ACHN (cell line): ENCODE measurements at regions not wholly inside any gene's neighbourhood (a gene's known extent, or its start where the extent isn't known, plus 50 kb on each side); places are given as distances from the start of the nearest gene placed in this dataset.

Source experiments
- DNase-seq: peaks from one replicate; pipeline ENCODE4 v3.0.0-alpha.2; 2015
- in situ Hi-C: cut with HindIII; loops from 2 replicates; pipeline ENCODE4 v1.10.0; 2017; ENCODE audit warnings: low sequenced_read_pairs, low pct_ligation_motif_present, low pct_unique_long_range_greater_than_20kb

- in situ Hi-C loops: no loop called here
- no peak for DNase-seq
Observed at GRCh38 chr15:45743426-45744235, 108.8 kb downstream of the SQOR start.

GRCh38 chr15:45744236-45744589, 109.4 kb downstream of the SQOR start:
- in situ Hi-C loops: no loop called here
- DNase-seq: no peak

- DNase-seq: no peak
- in situ Hi-C loops: no loop called here
Observed at GRCh38 chr15:45747426-45747825, 112.6 kb downstream of the SQOR start.

GRCh38 chr15:45751629-45752028, 116.8 kb downstream of the SQOR start:
- DNase-seq: no peak
- in situ Hi-C loops: no loop called here

DNA sequence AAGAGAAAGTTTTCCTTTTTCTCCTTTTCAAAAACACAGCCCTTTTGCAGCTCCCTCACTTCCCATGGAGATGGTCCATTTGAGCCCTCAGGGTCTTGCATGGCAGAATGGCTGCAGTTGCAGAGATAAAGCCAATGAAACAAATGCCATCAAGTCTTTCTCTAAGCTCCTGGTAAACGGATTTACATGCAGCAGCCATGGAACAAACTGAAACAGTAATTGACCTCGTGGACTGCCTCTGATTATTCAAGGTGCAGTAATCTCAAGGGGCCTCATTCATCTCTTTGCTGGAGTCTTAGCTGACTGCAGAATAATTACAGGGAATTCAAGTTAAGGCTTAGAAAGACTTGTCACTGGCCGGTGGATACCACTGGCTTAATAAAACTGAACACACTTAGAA, 125.1 kb downstream of the SQOR start:
- in situ Hi-C loops: no loop called here
- no peak for DNase-seq

GRCh38 chr15:45762726-45763125, 127.9 kb downstream of the SQOR start:
- DNase-seq: no peak
- in situ Hi-C loops: no loop called here

DNA sequence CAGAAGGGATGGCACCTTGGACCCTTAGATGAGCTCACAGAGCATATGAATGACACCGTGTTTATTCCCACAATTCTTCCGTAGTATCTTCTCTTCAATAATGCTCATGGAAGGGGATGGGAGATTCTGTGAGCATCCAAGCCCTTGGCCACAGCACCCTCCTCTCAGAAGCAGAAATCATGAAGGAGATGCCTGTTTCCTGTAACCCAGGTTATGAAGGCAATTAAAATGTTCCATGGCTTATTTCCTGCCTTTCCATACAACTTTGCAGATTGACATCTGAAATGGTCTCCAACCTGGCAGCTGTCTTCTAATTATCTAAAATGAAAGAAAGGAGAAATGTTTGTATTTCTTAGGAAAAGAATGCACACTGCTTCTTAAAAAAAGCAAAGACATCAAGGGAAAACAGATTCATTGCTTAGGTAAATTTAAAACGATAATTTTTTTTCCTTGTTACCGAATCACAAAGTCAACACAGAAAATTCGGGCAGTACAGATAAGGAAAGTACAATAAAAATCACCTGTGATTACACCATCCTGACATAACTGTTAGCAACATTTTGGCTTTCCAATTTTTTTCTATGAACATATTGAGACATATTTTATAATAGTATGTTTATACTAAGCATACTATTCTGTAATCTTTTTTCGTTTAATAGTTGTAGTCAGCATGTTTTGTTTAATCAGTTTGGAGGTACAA, 128.5 kb downstream of the SQOR start:
- in situ Hi-C loops: no loop called here
- no peak for DNase-seq

GRCh38 chr15:45773149-45773548, 138.3 kb downstream of the SQOR start:
- in situ Hi-C loops: no loop called here
- no peak for DNase-seq

GRCh38 chr15:45776772-45777171, 141.9 kb downstream of the SQOR start:
- in situ Hi-C loops: no loop called here
- DNase-seq: no peak

DNA sequence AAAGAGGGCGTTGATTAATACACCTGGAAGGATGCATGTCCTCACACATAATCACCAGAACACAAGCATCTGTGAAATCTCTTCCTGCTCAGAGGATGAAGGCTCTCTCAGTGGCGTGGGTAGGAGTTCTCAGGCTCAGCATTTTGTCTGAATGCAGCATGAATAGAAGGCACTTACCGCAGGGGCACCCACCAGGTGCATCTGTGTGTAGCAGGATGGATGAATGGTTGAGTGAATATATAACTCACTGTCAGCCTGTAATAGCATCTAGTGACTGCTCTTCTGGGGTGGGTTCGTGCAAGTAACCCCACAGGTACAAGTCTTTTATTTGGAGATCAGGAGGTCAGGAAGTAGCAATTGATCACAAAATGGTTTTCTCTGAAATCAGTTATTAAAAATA, 143.0 kb downstream of the SQOR start:
- in situ Hi-C loops: no loop called here
- no peak for DNase-seq

GRCh38 chr15:45780352-45780751, 145.5 kb downstream of the SQOR start:
- in situ Hi-C loops: no loop called here
- DNase-seq: no peak

- in situ Hi-C loops: no loop called here
- DNase-seq: no peak
Observed at GRCh38 chr15:45784656-45785055, 149.8 kb downstream of the SQOR start.

GRCh38 chr15:45785897-45786296, 151.1 kb downstream of the SQOR start:
- in situ Hi-C loops: no loop called here
- DNase-seq: no peak

GRCh38 chr15:45790325-45790943, 155.6 kb downstream of the SQOR start:
- in situ Hi-C loops: no loop called here
- DNase-seq: peak; percentile 28

- no peak for DNase-seq
- in situ Hi-C loops: no loop called here
Observed at GRCh38 chr15:45794304-45794703, 159.5 kb downstream of the SQOR start.

- in situ Hi-C loops: no loop called here
- no peak for DNase-seq
Observed at GRCh38 chr15:45794712-45795439, 160.0 kb downstream of the SQOR start.

- peak; percentile 57 for DNase-seq
- in situ Hi-C loops: no loop called here
Observed at GRCh38 chr15:45795440-45796069, 160.7 kb downstream of the SQOR start.

GRCh38 chr15:45796433-45796832, 161.6 kb downstream of the SQOR start:
- in situ Hi-C loops: no loop called here
- no peak for DNase-seq

- in situ Hi-C loops: no loop called here
- no peak for DNase-seq
Observed at GRCh38 chr15:45799508-45799907, 164.7 kb downstream of the SQOR start.
